ENCODE measurements at regions not wholly inside any gene's neighbourhood (a gene's known extent, or its start where the extent isn't known, plus 50 kb on each side); places are given as distances from the start of the nearest gene placed in this dataset.

GRCh38 chr11:128227466-128227865 is 359.9 kb downstream of the ETS1 start:
- no peak for TF ChIP-seq PATZ1 (CRISPR knock-in tag; IDR thresholded peaks at IDR 0.05; ENCODE audit: borderline replicate concordance)
- TF ChIP-seq SNAI2 (CRISPR knock-in tag; IDR thresholded peaks at IDR 0.05) = no peak
- TF ChIP-seq TOX (CRISPR knock-in tag; IDR thresholded peaks at IDR 0.05; ENCODE audit: borderline replicate concordance) = no peak
- no peak for TF ChIP-seq ISL1 (CRISPR knock-in tag; IDR thresholded peaks at IDR 0.05)
- no peak for TF ChIP-seq ZFP30 (CRISPR knock-in tag; IDR thresholded peaks at IDR 0.05)
- TF ChIP-seq TSHZ2 (CRISPR knock-in tag; IDR thresholded peaks at IDR 0.05) = no peak
- no peak for TF ChIP-seq BACH2 (CRISPR knock-in tag; IDR thresholded peaks at IDR 0.05; ENCODE audit: borderline replicate concordance)
- no peak for TF ChIP-seq CSRNP3 (CRISPR knock-in tag; IDR thresholded peaks at IDR 0.05)
- no peak for ATAC-seq

GRCh38 chr11:128226106-128226716 is 361.1 kb downstream of the ETS1 start:
- no peak for ATAC-seq
- TF ChIP-seq ESRRG (CRISPR knock-in tag; IDR thresholded peaks at IDR 0.05) (no peak), ZNF565 (CRISPR knock-in tag; conservative IDR thresholded peaks at IDR 0.05; ENCODE audit: low read depth) (no peak), ZNF8 (CRISPR knock-in tag; IDR thresholded peaks at IDR 0.05) (no peak), ZC3H10 (CRISPR knock-in tag; IDR thresholded peaks at IDR 0.05) (no peak), POU6F1 (CRISPR knock-in tag; IDR thresholded peaks at IDR 0.05; ENCODE audit: borderline replicate concordance, low read depth) (no peak), CSDC2 (CRISPR knock-in tag; IDR thresholded peaks at IDR 0.05) (no peak), RARB (CRISPR knock-in tag; IDR thresholded peaks at IDR 0.05) (no peak), ISL1 (CRISPR knock-in tag; IDR thresholded peaks at IDR 0.05) (no peak), ZNF70 (CRISPR knock-in tag; IDR thresholded peaks at IDR 0.05) (no peak), ZFP3 (CRISPR knock-in tag; IDR thresholded peaks at IDR 0.05) (no peak), PPARA (CRISPR knock-in tag; IDR thresholded peaks at IDR 0.05; ENCODE audit: borderline replicate concordance) (no peak), TCF4 (CRISPR knock-in tag; IDR thresholded peaks at IDR 0.05; ENCODE audit: borderline replicate concordance) (no peak), SNAI2 (CRISPR knock-in tag; IDR thresholded peaks at IDR 0.05) (no peak), PATZ1 (CRISPR knock-in tag; IDR thresholded peaks at IDR 0.05; ENCODE audit: borderline replicate concordance) (no peak), TSHZ2 (CRISPR knock-in tag; IDR thresholded peaks at IDR 0.05) (no peak)
